Transverse colon (tissue), 4 donors: ENCODE measurements at regions not wholly inside any gene's neighbourhood (a gene's known extent, or its start where the extent isn't known, plus 50 kb on each side); places are given as distances from the start of the nearest gene placed in this dataset.

Experiments used
- CTCF ChIP-seq, 5 experiments: fragments of 200-600 bp in 3 of 5; fragments of 450-650 bp in 2 of 5; sonication (generic) in 3 of 5; IDR thresholded peaks; 1 replicate in 2 of 5; 2 replicates in 3 of 5; pipeline ENCODE4 v1.5.1; 2016 to 2017; ENCODE audit warnings: antibody characterized with exemption in 5 of 5, inconsistent platforms in 3 of 5, mild to moderate bottlenecking in 2 of 5, moderate library complexity in 1 of 5
- EP300 ChIP-seq: sonication (generic); formaldehyde crosslinking; IDR thresholded peaks from one replicate; pipeline ENCODE4 v1.6.1; 2017; ENCODE audit warnings: antibody characterized with exemption, low read depth
- POLR2A ChIP-seq: fragments of 450-650 bp; IDR thresholded peaks from one replicate; pipeline ENCODE4 v1.6.1; 2016; ENCODE audit warnings: antibody characterized with exemption, mild to moderate bottlenecking, moderate library complexity
- POLR2AphosphoS5 ChIP-seq, 3 donors: sonication (generic); formaldehyde crosslinking; IDR thresholded peaks; one replicate each; pipeline ENCODE4 v1.6.1; 2016; ENCODE audit warnings: antibody characterized with exemption in 3 of 3

- TF ChIP-seq POLR2AphosphoS5 (IDR thresholded peaks at IDR 0.05) = no peak
- TF ChIP-seq CTCF (IDR thresholded peaks at IDR 0.05) = no peak
- TF ChIP-seq POLR2A = no peak
- no peak for TF ChIP-seq EP300
Observed at GRCh38 chr6:114879693-114880092, 536.9 kb upstream of the HS3ST5 start.
